Activated CD4-positive, CD25-positive, alpha-beta regulatory T cell treated with anti-CD3 and anti-CD28 coated beads, Interleukin-2, amount 50 U/mL, for 72 hours (primary cell): ENCODE measurements at regions not wholly inside any gene's neighbourhood (a gene's known extent, or its start where the extent isn't known, plus 50 kb on each side); places are given as distances from the start of the nearest gene placed in this dataset.
"Not testable (repeated sequence)": the region's sequence is repeated elsewhere in the genome, so short reads cannot be mapped to it uniquely, and the experiment has no call there.

Source experiments
- DNase-seq: peaks from one replicate; pipeline ENCODE4 v3.0.0; 2021

DNA sequence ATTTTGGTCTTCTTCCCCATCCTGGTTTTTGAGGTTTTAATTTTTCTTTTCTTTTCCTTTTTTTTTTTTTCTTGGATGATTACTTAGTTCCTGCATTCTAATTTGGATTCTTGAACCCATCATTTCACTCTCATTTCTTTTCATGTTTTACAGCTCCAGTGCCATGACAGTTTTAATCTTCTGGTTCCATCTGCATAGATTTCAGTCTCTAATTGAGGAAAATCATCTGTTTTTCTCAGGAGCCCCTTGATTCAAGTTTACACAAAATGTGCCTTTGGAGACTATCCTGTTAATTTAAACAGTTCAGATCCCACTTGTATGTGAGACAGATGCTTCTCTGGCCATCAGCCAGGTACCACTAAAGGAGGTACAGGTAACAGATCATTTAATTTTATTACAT lies 379.9 kb downstream of the PIK3C3 start:
- DNase-seq = no peak

DNA sequence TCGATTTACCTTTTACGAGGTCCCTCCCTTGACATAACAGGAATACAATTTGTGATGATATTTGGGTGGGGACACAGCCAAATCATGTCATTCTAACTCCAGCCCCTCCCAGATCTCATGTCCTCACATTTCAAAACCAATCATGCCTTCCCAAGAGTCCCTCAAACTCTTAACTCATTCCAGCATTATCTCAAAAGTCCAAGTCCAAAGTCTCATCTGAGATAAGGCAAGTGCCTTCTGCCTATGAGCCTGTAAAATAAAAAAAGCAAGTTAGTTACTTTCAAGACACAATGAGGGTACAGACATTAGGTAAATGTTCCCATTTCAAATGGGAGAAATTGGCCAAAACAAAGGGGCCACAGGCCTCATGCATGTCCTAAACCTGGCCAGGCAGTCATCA lies 381.1 kb downstream of the PIK3C3 start:
- DNase-seq = no peak

GRCh38 chr18:42337337-42337736 lies 382.3 kb downstream of the PIK3C3 start:
- not testable (repeated sequence) for DNase-seq

DNA sequence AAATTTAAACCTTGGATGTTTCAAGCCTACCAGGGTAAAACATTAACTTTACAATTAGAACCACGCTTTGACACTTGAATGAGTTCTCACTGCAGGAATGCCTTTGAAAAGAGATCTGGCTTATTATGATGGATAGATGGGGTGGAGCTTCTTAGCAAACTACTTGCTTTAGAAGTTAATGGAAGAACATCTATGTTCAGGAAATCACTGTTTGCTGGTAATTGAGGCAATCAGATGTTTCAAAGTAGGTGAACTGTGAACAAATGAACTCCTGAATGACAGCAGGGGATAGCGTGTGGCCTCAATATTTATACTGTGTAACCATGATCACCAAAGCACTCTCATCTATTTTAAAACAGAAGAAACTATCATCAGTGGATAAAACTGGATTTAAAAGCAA lies 383.6 kb downstream of the PIK3C3 start:
- no peak for DNase-seq

GRCh38 chr18:42339372-42339771 lies 384.3 kb downstream of the PIK3C3 start:
- no peak for DNase-seq

- DNase-seq = no peak
Observed at GRCh38 chr18:42340423-42341009, 385.5 kb downstream of the PIK3C3 start.

GRCh38 chr18:42341423-42341822 lies 386.4 kb downstream of the PIK3C3 start:
- no peak for DNase-seq

DNA sequence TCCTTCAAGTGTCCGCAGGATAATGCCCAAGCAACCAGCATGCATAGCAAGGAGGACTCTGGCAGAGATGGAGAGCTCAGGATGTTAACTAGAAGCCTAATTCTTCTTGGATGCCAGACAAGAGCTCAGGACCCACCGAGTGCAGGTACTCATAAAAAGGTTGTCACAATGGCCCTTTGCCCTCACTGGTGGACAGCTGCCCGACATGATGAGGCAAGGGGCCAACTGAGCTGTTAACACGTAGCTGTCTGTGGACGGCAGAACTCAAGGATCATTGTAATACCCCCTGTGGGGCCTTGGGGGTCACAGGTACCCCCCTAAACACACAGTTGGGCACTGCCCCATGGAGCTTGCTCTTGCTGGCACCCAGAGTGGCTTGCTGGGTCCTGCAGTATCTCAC lies 393.7 kb downstream of the PIK3C3 start:
- no peak for DNase-seq

DNA sequence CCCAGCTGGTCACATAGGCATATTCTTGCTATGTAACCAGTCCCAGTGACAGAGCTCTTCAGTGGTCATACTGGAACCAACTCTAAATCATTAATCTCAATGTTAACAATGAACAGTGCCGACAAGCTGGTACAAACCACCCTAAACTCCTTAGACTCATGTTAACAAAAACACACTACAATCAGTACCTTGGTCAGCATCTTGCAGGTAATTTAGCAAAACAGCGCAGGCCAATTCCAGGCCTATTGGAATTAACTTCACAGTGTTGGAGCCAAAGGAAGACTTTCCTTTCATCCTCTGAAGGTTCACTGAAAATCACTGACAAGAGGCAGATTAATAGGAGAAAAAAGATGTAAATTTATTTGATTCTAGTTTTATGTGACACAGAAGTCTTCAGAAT lies 396.4 kb downstream of the PIK3C3 start:
- no peak for DNase-seq

DNA sequence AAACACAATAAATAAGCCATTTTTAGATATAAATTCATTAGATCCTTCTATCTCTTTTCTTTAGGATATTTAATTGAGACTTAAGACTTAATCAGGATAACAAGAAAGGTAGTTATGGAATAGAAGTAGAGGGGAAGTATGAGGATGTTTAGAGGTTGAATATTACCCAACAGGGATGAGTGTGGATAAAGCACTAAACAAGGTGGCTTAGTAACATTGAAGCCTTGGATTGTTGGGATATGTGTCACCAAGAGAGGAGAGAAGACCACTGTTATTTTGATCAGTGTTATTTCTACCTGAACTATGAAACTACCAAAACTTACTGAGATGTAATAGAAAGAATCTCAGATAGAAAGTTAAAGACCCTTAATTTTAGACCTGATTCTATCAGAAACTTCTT lies 405.7 kb downstream of the PIK3C3 start:
- DNase-seq = no peak

DNA sequence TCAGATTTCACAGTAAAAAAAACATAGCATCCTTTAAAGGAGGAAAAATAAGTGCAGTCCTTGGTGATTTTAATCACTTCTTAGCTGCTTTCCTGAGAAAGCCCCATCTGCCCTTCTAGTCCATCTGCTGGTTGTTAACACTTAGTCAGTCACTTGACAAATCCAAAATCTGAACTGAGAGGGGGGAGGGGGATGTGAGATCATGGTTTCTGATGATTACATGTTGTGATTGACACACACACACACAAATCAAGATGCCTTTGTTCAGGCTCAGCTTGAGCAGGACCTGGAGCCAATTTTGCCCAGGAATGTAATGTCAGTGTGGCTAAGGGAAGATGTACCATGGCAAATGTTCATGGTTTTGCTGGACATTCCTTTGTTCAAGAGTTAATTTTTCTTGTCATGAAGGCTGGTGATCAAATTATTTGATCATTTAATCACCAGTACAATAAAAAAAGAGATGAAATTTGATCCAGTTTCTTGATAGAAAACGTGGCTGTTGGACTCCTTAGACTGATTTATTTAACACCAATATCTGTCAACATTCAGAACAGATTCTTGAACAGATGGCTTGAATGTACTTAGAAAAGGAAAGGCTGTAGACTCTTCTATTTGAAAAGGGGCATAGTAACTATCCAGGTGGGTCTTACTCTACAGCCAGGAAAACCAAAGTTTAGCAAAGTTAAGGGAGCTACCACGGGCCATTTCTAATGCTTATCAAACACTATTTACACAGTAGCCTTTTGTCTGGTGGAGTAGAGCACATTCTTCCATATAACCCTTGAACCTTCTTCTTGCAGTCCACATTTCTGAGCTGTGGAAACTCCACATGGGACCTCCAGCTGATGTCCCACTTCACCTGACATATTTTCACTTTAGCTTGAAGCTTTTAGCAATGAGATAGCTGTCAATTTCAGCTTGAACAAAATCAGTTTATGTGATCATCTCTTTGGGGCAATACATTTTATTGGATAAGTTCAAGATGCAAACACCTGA lies 408.7 kb downstream of the PIK3C3 start:
- DNase-seq = no peak

- DNase-seq = no peak
Observed at GRCh38 chr18:42364766-42365165, 409.7 kb downstream of the PIK3C3 start.

DNA sequence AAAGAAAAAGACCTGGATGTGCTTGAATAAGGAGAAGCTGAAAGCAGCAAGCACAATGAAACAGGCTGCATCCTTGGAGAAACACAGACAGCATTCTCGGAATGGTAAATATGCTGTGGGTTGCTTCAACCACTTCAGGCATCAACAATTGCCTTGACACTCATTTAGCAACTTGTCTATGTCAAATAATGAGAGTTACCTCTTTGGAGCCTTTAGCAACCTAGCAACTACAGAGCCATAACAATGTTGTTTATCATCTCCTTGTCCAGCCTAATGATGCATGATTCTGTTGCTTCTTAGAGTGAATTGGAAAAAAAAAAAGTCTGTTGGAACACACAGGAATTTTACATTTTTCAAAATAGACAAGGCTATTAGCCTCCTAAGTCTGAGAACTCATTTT lies 410.6 kb downstream of the PIK3C3 start:
- DNase-seq = no peak

DNA sequence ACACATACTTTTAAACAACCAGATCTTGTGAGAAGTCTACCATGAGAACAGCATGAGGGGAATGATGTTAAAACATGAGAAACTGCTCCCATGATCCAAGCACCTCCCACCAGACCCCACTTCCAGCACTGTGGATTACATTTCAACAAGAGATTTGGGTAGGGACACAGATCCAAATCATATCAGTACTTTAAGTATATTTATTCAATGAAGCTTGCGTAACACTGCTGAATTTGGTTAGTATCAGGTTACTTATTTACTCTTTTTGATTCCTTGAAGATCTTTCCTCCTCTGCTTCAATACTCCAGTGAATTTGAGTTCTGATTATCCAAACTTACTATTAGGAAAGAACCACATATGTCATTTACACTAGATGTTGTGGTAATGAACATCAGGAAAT lies 418.6 kb downstream of the PIK3C3 start:
- DNase-seq = no peak

- no peak for DNase-seq
Observed at GRCh38 chr18:42374961-42375360, 419.9 kb downstream of the PIK3C3 start.

DNA sequence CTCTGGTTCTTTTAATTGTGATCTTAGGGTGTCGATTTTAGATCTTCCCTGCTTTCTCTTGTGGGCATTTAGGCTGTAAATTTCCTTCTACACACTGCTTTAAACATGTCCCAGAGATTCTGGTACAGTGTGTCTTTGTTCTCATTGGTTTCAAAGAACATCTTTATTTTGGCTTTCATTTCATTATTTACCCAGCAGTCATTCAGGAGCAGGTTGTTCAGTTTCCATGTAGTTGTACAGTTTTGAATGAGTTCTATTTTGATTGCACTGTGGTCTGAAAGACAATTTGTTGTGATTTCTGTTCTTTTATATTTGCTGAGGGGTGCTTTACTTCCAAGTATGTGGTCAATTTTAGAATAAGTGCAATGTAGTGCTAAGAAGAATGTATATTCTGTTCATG lies 423.8 kb downstream of the PIK3C3 start:
- DNase-seq = not testable (repeated sequence)

- DNase-seq = not testable (repeated sequence)
Observed at GRCh38 chr18:42381236-42381635, 426.2 kb downstream of the PIK3C3 start.

DNA sequence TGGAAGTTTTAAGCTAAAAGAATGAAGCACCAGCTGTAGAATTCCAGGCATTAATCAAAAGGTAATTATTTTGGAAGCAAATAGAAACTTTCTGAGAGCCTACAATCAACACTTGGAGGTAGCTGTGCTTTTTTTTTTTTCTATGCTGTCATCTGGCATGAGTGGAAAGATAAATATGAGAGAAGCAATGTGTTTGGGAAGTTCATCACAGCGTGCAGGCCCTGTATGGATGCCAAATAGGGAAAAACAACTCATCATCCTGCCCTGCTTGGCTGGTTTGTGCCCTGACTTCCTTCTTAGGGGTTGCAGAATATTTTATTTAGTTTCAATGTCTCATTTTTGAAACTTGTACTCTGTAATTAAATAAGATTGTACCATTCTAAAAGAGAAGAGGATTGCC lies 437.4 kb downstream of the PIK3C3 start:
- DNase-seq = no peak

GRCh38 chr18:42392926-42393325 lies 437.9 kb downstream of the PIK3C3 start:
- DNase-seq = no peak

- no peak for DNase-seq
Observed at GRCh38 chr18:42394238-42394637, 439.2 kb downstream of the PIK3C3 start.

GRCh38 chr18:42401131-42401673 lies 446.2 kb downstream of the PIK3C3 start:
- DNase-seq = no peak

DNA sequence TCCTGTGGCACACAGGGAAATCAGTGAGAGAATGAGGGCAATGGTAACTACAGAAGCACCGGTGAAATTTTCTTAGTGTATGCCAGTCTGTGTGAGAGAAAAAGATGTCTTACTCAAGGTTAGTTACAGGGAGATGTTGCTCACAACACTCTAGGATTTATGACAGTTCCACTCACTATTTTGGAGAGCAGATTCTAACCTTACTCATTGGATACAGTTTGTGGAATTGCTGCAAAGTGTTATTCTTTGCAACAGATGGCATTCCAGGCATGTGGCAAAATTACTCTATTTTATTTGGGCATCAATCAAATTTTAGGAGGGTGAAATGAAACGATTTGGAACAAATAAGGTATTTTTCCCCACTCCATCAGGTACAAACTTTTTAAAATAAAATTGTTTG lies 449.1 kb downstream of the PIK3C3 start:
- DNase-seq = no peak

- no peak for DNase-seq
Observed at GRCh38 chr18:42409005-42409404, 454.0 kb downstream of the PIK3C3 start.

DNA sequence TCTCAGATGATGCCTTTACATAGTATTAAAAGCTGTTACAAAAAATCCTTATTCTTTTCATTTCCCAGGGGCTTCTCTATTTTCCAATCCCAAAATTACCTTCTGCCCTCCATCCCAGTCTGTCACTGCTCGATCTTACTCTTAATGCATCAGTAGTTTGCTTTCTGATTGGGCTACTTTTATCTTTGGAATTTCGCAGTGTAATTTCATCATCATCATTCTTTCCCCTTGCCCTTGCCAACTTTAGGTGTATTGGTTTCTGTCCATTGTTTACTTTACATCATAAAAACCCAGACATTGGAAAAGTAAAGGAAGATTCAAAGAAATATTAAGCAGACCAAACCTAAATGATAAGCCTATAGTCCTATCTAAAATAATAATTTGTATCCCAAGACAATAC lies 457.2 kb downstream of the PIK3C3 start:
- no peak for DNase-seq
